Upper lobe of left lung (tissue), 6 donors: ENCODE measurements at regions not wholly inside any gene's neighbourhood (a gene's known extent, or its start where the extent isn't known, plus 50 kb on each side); places are given as distances from the start of the nearest gene placed in this dataset.

Source experiments
- ATAC-seq, 2 donors: fragments of 200-7000 bp; cut with Tn5 transposase; one replicate each; pipeline ENCODE4 v1.9.1; 2022; ENCODE audit warnings: mild to moderate bottlenecking in 2 of 2, moderate library complexity in 2 of 2; ENCODE audit not compliant: low FRiP score in 2 of 2
- DNase-seq, 2 donors: peaks; one replicate each; pipeline ENCODE4 v3.0.0-alpha.2; 2019 to 2020
- H3K27ac ChIP-seq, 4 donors: fragments of 200-600 bp; sonication (generic); one replicate each; pipeline ENCODE4 v1.5.1; 2016 to 2019
- H3K27me3 ChIP-seq, 4 donors: fragments of 200-600 bp; sonication (generic); one replicate each; pipeline ENCODE4 v1.5.1; 2017 to 2019
- H3K36me3 ChIP-seq, 4 donors: fragments of 200-600 bp; sonication (generic); one replicate each; pipeline ENCODE4 v1.5.1; 2016 to 2019
- H3K4me1 ChIP-seq, 4 donors: fragments of 200-600 bp; sonication (generic); one replicate each; pipeline ENCODE4 v1.5.1; 2018 to 2019
- H3K4me3 ChIP-seq, 4 donors: fragments of 200-600 bp; sonication (generic); one replicate each; pipeline ENCODE4 v1.5.1; 2017 to 2019; ENCODE audit warnings: mild to moderate bottlenecking in 2 of 4, moderate library complexity in 1 of 4
- H3K9me3 ChIP-seq, 4 donors: fragments of 200-600 bp; sonication (generic); one replicate each; pipeline ENCODE4 v1.5.1; 2018 to 2019
- CTCF ChIP-seq, 6 experiments: fragments of 450-650 bp in 4 of 6; fragments of 200-600 bp in 2 of 6; sonication (generic) in 2 of 6; IDR thresholded peaks; one replicate each; pipeline ENCODE4 v1.5.1; 2016 to 2019; ENCODE audit warnings: antibody characterized with exemption in 6 of 6
- EP300 ChIP-seq, 4 donors: sonication (generic); formaldehyde crosslinking; IDR thresholded peaks; one replicate each; pipeline ENCODE4 v1.5.1; 2017; ENCODE audit warnings: antibody characterized with exemption in 4 of 4, control low read depth in 2 of 4
- POLR2A ChIP-seq, 4 donors: fragments of 450-650 bp; IDR thresholded peaks; one replicate each; pipeline ENCODE4 v1.5.1; 2016 to 2017; ENCODE audit warnings: antibody characterized with exemption in 4 of 4, mild to moderate bottlenecking in 2 of 4
- POLR2AphosphoS5 ChIP-seq, 2 donors: sonication (generic); formaldehyde crosslinking; IDR thresholded peaks; one replicate each; pipeline ENCODE4 v1.5.1; 2017; ENCODE audit warnings: antibody characterized with exemption in 2 of 2
- WGBS, 2 donors: methylation state at CpG; one replicate each; pipeline ENCODE4 v1.1.5; 2017 to 2018; 5-methylcytosine and 5-hydroxymethylcytosine counted together
- donor health status: DM: no; HTN: no; CAD: no; lungs with moderate emphysema.
- donor health status: DM: no; HTN: yes; CAD: no; lungs with severe emphysema.

- DNase-seq: no peak
- no peak for TF ChIP-seq POLR2AphosphoS5 (IDR thresholded peaks at IDR 0.05)
- TF ChIP-seq EP300 (IDR thresholded peaks at IDR 0.05): no peak
- no peaks in the 10 kb centered on the region for H3K4me1 ChIP-seq
- 59 to 85% methylated on average over 1 of the region's 1 CpG for WGBS, 2 donors
- H3K9me3 ChIP-seq: peaks cover 0 to 10% (median 7%) of the 10 kb centered on the region in 4 donors
- ATAC-seq: no peak
- H3K27me3 ChIP-seq: no peaks in the 10 kb centered on the region
- H3K4me3 ChIP-seq: no peak overlapping the region
- no peak overlapping the region for H3K27ac ChIP-seq
- H3K36me3 ChIP-seq: no peaks in the 10 kb centered on the region
Observed at GRCh38 chr5:62707563-62707962, 128.9 kb downstream of the LRRC70 start.

- ATAC-seq: no peak
- WGBS, 2 donors: 62 to 66% methylated on average over 2 of the region's 2 CpGs
Observed at GRCh38 chr5:62707131-62707530, 128.5 kb downstream of the LRRC70 start.

GRCh38 chr5:62705022-62705421 lies 126.4 kb downstream of the LRRC70 start:
- Histone ChIP-seq H3K4me3 (no peak overlapping the region), H3K9me3 (peaks cover 0 to 10% (median 7%) of the 10 kb centered on the region in 4 donors), H3K27ac (no peak overlapping the region), H3K36me3 (no peaks in the 10 kb centered on the region), H3K27me3 (no peaks in the 10 kb centered on the region), H3K4me1 (no peaks in the 10 kb centered on the region)
- ATAC-seq (no peak), DNase-seq (no peak)
- 94% methylated on average over 2 of the region's 2 CpGs for WGBS, 2 donors
- no peak for TF ChIP-seq POLR2AphosphoS5 (IDR thresholded peaks at IDR 0.05)
- TF ChIP-seq POLR2A (IDR thresholded peaks at IDR 0.05): no peak
- TF ChIP-seq EP300 (IDR thresholded peaks at IDR 0.05): no peak
- TF ChIP-seq CTCF (IDR thresholded peaks at IDR 0.05): no peak

More at GRCh38 chr5:62707131-62707530, 128.5 kb downstream of the LRRC70 start:
- no peaks in the 10 kb centered on the region for H3K36me3 ChIP-seq
- no peaks in the 10 kb centered on the region for H3K27me3 ChIP-seq
- H3K4me3 ChIP-seq: no peak overlapping the region
- no peaks in the 10 kb centered on the region for H3K4me1 ChIP-seq
- H3K9me3 ChIP-seq: peaks cover 0 to 10% (median 7%) of the 10 kb centered on the region in 4 donors
- DNase-seq: no peak
- TF ChIP-seq EP300 (IDR thresholded peaks at IDR 0.05) (no peak), POLR2AphosphoS5 (IDR thresholded peaks at IDR 0.05) (no peak), POLR2A (IDR thresholded peaks at IDR 0.05) (no peak), CTCF (IDR thresholded peaks at IDR 0.05) (no peak)
- no peak overlapping the region for H3K27ac ChIP-seq

GRCh38 chr5:62702126-62702525 lies 123.5 kb downstream of the LRRC70 start:
- TF ChIP-seq EP300 (IDR thresholded peaks at IDR 0.05): no peak
- no peak for TF ChIP-seq POLR2AphosphoS5 (IDR thresholded peaks at IDR 0.05)
- TF ChIP-seq POLR2A (IDR thresholded peaks at IDR 0.05): no peak
- no peak for TF ChIP-seq CTCF (IDR thresholded peaks at IDR 0.05)
- DNase-seq (no peak), ATAC-seq (no peak)
- Histone ChIP-seq H3K9me3 (no peaks in the 10 kb centered on the region), H3K36me3 (no peaks in the 10 kb centered on the region), H3K4me3 (no peak overlapping the region), H3K27me3 (no peaks in the 10 kb centered on the region), H3K27ac (no peak overlapping the region), H3K4me1 (no peaks in the 10 kb centered on the region)
- 68 to 74% methylated on average over 4 of the region's 4 CpGs for WGBS, 2 donors

- no peak overlapping the region for H3K4me3 ChIP-seq
- no peaks in the 10 kb centered on the region for H3K36me3 ChIP-seq
- no peaks in the 10 kb centered on the region for H3K4me1 ChIP-seq
- H3K27me3 ChIP-seq: no peaks in the 10 kb centered on the region
- no peak for DNase-seq
- peak in 1 of 2 donors; percentile 35 for ATAC-seq
- 83 to 91% methylated on average over 1 of the region's 1 CpG for WGBS, 2 donors
- H3K27ac ChIP-seq: no peak overlapping the region
- no peaks in the 10 kb centered on the region for H3K9me3 ChIP-seq
- no peak for TF ChIP-seq EP300 (IDR thresholded peaks at IDR 0.05)
- TF ChIP-seq POLR2A (IDR thresholded peaks at IDR 0.05): no peak
- TF ChIP-seq POLR2AphosphoS5 (IDR thresholded peaks at IDR 0.05): no peak
- no peak for TF ChIP-seq CTCF (IDR thresholded peaks at IDR 0.05)
Observed at GRCh38 chr5:62701036-62701435, 122.4 kb downstream of the LRRC70 start.
